ENCODE measurements at regions not wholly inside any gene's neighbourhood (a gene's known extent, or its start where the extent isn't known, plus 50 kb on each side); places are given as distances from the start of the nearest gene placed in this dataset.

DNA sequence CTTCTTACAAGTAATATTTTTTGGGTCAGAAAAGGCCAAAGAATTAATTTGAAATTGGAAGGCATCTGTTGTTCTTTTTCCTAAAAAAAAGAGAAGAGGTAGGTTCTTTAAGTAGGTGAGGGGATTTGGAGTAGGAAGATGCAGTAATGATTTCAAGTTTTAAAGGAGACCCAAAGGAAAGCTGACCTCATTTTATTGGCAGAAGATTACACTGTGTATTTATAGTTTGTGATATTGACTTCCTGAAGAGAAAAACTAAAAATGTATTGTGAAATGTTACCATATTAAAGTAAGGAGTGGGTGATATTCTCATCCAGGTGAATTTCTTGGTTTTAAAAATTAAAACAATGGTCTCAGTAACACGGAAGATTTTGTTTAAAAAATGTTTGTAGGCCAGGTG is 56.6 kb upstream of the CELF2 start:
- TF ChIP-seq ARNTL (CRISPR knock-in tag; IDR thresholded peaks at IDR 0.05; ENCODE audit: borderline replicate concordance, low read depth): no peak
- TF ChIP-seq CSDC2 (CRISPR knock-in tag; IDR thresholded peaks at IDR 0.05): no peak
- TF ChIP-seq OSR1 (CRISPR knock-in tag; IDR thresholded peaks at IDR 0.05): no peak
- TF ChIP-seq, protein P1, sequence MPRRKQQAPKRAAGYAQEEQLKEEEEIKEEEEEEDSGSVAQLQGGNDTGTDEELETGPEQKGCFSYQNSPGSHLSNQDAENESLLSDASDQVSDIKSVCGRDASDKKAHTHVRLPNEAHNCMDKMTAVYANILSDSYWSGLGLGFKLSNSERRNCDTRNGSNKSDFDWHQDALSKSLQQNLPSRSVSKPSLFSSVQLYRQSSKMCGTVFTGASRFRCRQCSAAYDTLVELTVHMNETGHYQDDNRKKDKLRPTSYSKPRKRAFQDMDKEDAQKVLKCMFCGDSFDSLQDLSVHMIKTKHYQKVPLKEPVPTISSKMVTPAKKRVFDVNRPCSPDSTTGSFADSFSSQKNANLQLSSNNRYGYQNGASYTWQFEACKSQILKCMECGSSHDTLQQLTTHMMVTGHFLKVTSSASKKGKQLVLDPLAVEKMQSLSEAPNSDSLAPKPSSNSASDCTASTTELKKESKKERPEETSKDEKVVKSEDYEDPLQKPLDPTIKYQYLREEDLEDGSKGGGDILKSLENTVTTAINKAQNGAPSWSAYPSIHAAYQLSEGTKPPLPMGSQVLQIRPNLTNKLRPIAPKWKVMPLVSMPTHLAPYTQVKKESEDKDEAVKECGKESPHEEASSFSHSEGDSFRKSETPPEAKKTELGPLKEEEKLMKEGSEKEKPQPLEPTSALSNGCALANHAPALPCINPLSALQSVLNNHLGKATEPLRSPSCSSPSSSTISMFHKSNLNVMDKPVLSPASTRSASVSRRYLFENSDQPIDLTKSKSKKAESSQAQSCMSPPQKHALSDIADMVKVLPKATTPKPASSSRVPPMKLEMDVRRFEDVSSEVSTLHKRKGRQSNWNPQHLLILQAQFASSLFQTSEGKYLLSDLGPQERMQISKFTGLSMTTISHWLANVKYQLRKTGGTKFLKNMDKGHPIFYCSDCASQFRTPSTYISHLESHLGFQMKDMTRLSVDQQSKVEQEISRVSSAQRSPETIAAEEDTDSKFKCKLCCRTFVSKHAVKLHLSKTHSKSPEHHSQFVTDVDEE (CRISPR knock-in tag; IDR thresholded peaks at IDR 0.05): no peak
- no peak for TF ChIP-seq ESRRG (CRISPR knock-in tag; IDR thresholded peaks at IDR 0.05)
- TF ChIP-seq ISL1 (CRISPR knock-in tag; IDR thresholded peaks at IDR 0.05): no peak
- no peak for TF ChIP-seq BACH2 (CRISPR knock-in tag; IDR thresholded peaks at IDR 0.05; ENCODE audit: borderline replicate concordance)
- no peak for TF ChIP-seq ZFP3 (CRISPR knock-in tag; IDR thresholded peaks at IDR 0.05)
- no peak for TF ChIP-seq CSRNP3 (CRISPR knock-in tag; IDR thresholded peaks at IDR 0.05)
- TF ChIP-seq PPARA (CRISPR knock-in tag; IDR thresholded peaks at IDR 0.05; ENCODE audit: borderline replicate concordance): no peak
- TF ChIP-seq ZFP30 (CRISPR knock-in tag; IDR thresholded peaks at IDR 0.05): no peak
- TF ChIP-seq RARB (CRISPR knock-in tag; IDR thresholded peaks at IDR 0.05): no peak
- TF ChIP-seq TCF4 (CRISPR knock-in tag; IDR thresholded peaks at IDR 0.05; ENCODE audit: borderline replicate concordance): no peak
- TF ChIP-seq, protein P2, sequence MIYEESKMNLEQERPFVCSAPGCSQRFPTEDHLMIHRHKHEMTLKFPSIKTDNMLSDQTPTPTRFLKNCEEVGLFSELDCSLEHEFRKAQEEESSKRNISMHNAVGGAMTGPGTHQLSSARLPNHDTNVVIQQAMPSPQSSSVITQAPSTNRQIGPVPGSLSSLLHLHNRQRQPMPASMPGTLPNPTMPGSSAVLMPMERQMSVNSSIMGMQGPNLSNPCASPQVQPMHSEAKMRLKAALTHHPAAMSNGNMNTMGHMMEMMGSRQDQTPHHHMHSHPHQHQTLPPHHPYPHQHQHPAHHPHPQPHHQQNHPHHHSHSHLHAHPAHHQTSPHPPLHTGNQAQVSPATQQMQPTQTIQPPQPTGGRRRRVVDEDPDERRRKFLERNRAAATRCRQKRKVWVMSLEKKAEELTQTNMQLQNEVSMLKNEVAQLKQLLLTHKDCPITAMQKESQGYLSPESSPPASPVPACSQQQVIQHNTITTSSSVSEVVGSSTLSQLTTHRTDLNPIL (CRISPR knock-in tag; IDR thresholded peaks at IDR 0.05; ENCODE audit: low read depth): no peak
- TF ChIP-seq PATZ1 (CRISPR knock-in tag; IDR thresholded peaks at IDR 0.05; ENCODE audit: borderline replicate concordance): no peak
- no peak for TF ChIP-seq ZNF8 (CRISPR knock-in tag; IDR thresholded peaks at IDR 0.05)
- TF ChIP-seq GLIS3 (CRISPR knock-in tag; IDR thresholded peaks at IDR 0.05): no peak
- no peak for TF ChIP-seq ZNF70 (CRISPR knock-in tag; IDR thresholded peaks at IDR 0.05)
- ATAC-seq: no peak

DNA sequence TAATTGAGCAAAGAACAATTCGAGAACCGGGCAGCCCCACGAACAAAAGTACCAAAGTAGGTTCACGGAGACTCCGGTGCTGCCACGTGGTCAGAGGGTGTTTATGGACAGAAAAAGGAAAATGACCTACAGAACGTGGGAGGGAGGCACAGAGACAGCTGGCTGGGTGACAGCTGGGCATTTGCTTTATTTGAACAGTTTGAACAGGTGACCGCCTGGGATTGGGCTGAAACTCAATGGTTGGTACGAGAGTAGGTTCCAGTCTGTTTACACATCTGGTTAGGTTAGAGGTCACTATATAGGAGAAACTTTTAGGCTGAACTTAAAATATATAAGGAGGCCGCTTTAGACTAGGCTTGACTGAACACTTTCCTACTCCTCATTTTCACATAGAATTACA is 50.6 kb upstream of the CELF2 start:
- ATAC-seq: no peak
- TF ChIP-seq ZNF565 (CRISPR knock-in tag; conservative IDR thresholded peaks at IDR 0.05; ENCODE audit: low read depth) (no peak), CSDC2 (CRISPR knock-in tag; IDR thresholded peaks at IDR 0.05) (no peak), SNAI2 (CRISPR knock-in tag; IDR thresholded peaks at IDR 0.05) (no peak), ZNF70 (CRISPR knock-in tag; IDR thresholded peaks at IDR 0.05) (no peak)

DNA sequence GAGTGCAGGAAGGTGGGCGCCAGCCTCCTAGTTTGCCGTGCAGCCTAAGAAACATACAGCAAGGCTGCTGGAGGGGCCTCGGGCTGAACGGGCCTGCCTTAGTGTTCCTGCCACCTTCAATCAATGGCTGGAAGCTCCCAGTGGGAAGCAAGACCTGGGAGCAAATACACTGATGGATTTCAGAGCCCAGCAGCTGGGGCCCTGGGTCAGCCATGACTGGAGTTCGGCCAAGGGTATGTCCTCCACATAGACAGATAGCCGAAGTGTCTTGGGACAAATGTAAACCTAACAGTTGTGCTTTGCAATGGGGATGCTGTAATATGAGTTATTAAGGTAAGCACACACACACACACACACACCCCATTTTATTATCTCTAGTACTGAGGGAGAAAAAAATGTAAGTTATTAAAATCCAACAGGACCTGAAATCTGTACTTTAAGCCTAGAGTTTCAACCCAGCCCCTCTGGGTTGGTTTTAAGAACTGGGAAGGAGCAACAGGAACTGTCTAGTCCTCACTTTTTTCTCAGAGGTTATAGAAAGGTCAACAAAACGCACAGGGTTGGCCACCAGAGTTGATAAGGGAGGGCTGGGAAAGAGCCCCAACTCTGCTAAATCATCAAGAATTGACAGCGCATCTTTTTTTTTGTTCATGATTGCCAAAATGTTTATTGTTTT is 50.0 kb upstream of the CELF2 start:
- TF ChIP-seq ISL1 (CRISPR knock-in tag; IDR thresholded peaks at IDR 0.05) (no peak), SNAI2 (CRISPR knock-in tag; IDR thresholded peaks at IDR 0.05) (no peak), ZC3H10 (CRISPR knock-in tag; IDR thresholded peaks at IDR 0.05) (no peak), PATZ1 (CRISPR knock-in tag; IDR thresholded peaks at IDR 0.05; ENCODE audit: borderline replicate concordance) (no peak), BACH2 (CRISPR knock-in tag; IDR thresholded peaks at IDR 0.05; ENCODE audit: borderline replicate concordance) (no peak), TOX (CRISPR knock-in tag; IDR thresholded peaks at IDR 0.05; ENCODE audit: borderline replicate concordance) (no peak), RARB (CRISPR knock-in tag; IDR thresholded peaks at IDR 0.05) (no peak), ARNTL (CRISPR knock-in tag; IDR thresholded peaks at IDR 0.05; ENCODE audit: borderline replicate concordance, low read depth) (no peak), PPARA (CRISPR knock-in tag; IDR thresholded peaks at IDR 0.05; ENCODE audit: borderline replicate concordance) (no peak), ZFP30 (CRISPR knock-in tag; IDR thresholded peaks at IDR 0.05) (no peak), ZFP3 (CRISPR knock-in tag; IDR thresholded peaks at IDR 0.05) (no peak)
- TF ChIP-seq, protein P1 (CRISPR knock-in tag; IDR thresholded peaks at IDR 0.05): no peak
- TF ChIP-seq, protein P2 (CRISPR knock-in tag; IDR thresholded peaks at IDR 0.05; ENCODE audit: low read depth): no peak
- no peak for ATAC-seq
